Hepatocyte (in vitro differentiated cells): ENCODE measurements at regions not wholly inside any gene's neighbourhood (a gene's known extent, or its start where the extent isn't known, plus 50 kb on each side); places are given as distances from the start of the nearest gene placed in this dataset.

Experiments
- DNase-seq: peaks from one replicate; pipeline ENCODE4 v3.0.0-alpha.2; 2016; ENCODE audit warnings: low spot score
- H2AFZ ChIP-seq: fragments of 200-600 bp; sonication (generic); 2 replicates; pipeline ENCODE4 v1.6.0; 2016; ENCODE audit warnings: antibody characterized with exemption, mild to moderate bottlenecking
- H3K27ac ChIP-seq: fragments of 200-600 bp; sonication (generic); 2 replicates; pipeline ENCODE4 v1.5.1; 2016; ENCODE audit warnings: mild to moderate bottlenecking
- H3K27me3 ChIP-seq: fragments of 200-600 bp; sonication (generic); 2 replicates; pipeline ENCODE4 v1.6.1; 2016
- H3K36me3 ChIP-seq: fragments of 200-600 bp; sonication (generic); replicated peaks from 2 replicates; pipeline ENCODE4 v1.5.1; 2016; ENCODE audit warnings: low read depth; ENCODE audit not compliant: insufficient read depth
- H3K4me1 ChIP-seq: fragments of 200-600 bp; sonication (generic); 2 replicates; pipeline ENCODE4 v1.5.1; 2016; ENCODE audit warnings: mild to moderate bottlenecking, moderate library complexity; ENCODE audit not compliant: insufficient read depth
- H3K4me2 ChIP-seq: fragments of 200-600 bp; sonication (generic); 2 replicates; pipeline ENCODE4 v1.6.0; 2016
- H3K4me3 ChIP-seq: fragments of 200-600 bp; sonication (generic); 2 replicates; pipeline ENCODE4 v1.5.1; 2016; ENCODE audit warnings: mild to moderate bottlenecking
- H3K79me2 ChIP-seq: fragments of 200-600 bp; sonication (generic); 2 replicates; pipeline ENCODE4 v1.6.0; 2017; ENCODE audit warnings: mild to moderate bottlenecking
- H3K9me2 ChIP-seq: fragments of 200-600 bp; sonication (generic); replicated peaks from 2 replicates; pipeline ENCODE4 v1.6.0; 2017; ENCODE audit warnings: mild to moderate bottlenecking; ENCODE audit not compliant: insufficient read depth
- H3K9me3 ChIP-seq: fragments of 200-600 bp; sonication (generic); 2 replicates; pipeline ENCODE4 v1.5.1; 2016; ENCODE audit warnings: low read depth, mild to moderate bottlenecking
- H4K20me1 ChIP-seq: fragments of 200-600 bp; sonication (generic); 2 replicates; pipeline ENCODE4 v1.6.0; 2016; ENCODE audit warnings: mild to moderate bottlenecking; ENCODE audit not compliant: insufficient read depth, poor library complexity, severe bottlenecking
- CTCF ChIP-seq: fragments of 200-600 bp; sonication (generic); IDR thresholded peaks from 2 replicates; pipeline ENCODE4 v1.5.1; 2016; ENCODE audit warnings: antibody characterized with exemption, mild to moderate bottlenecking; ENCODE audit not compliant: poor library complexity
- EZH2 ChIP-seq: fragments of 200-600 bp; sonication (generic); IDR thresholded peaks from 2 replicates; pipeline ENCODE4 v1.6.1; 2016; ENCODE audit warnings: antibody characterized with exemption, mild to moderate bottlenecking, borderline replicate concordance
- EZH2phosphoT487 ChIP-seq: fragments of 200-600 bp; sonication (generic); IDR thresholded peaks from one replicate; pipeline ENCODE4 v1.6.1; 2018; ENCODE audit warnings: antibody characterized with exemption, mild to moderate bottlenecking, low read depth, moderate library complexity; ENCODE audit not compliant: unreplicated experiment, severe bottlenecking
- WGBS: methylation state at CpG from one replicate; pipeline ENCODE4 v1.1.6; 2016; ENCODE audit warnings: low lambda C conversion rate; ENCODE audit errors: missing lambda C conversion rate; 5-methylcytosine and 5-hydroxymethylcytosine counted together

GRCh38 chr6:144621332-144621731, 336.2 kb downstream of the UTRN start:
- no peak for DNase-seq
- no peak overlapping the region for H3K4me3 ChIP-seq
- WGBS: 82% methylated on average over 4 of the region's 4 CpGs

GRCh38 chr6:144624246-144624645, 339.1 kb downstream of the UTRN start:
- H3K4me3 ChIP-seq: no peak overlapping the region
- 80% methylated on average over 5 of the region's 5 CpGs for WGBS

More at GRCh38 chr6:144621332-144621731, 336.2 kb downstream of the UTRN start:
- H3K9me3 ChIP-seq: no peaks in the 10 kb centered on the region
- H3K27ac ChIP-seq: no peak overlapping the region
- no peaks in the 10 kb centered on the region for H3K4me1 ChIP-seq
- H3K27me3 ChIP-seq: no peaks in the 10 kb centered on the region
- H3K4me2 ChIP-seq: no peak overlapping the region
- H4K20me1 ChIP-seq: no peaks in the 10 kb centered on the region
- no peak overlapping the region for H2AFZ ChIP-seq
- TF ChIP-seq EZH2: no peak
- TF ChIP-seq CTCF: no peak
- no peak for TF ChIP-seq EZH2phosphoT487
- no peaks in the 10 kb centered on the region for H3K79me2 ChIP-seq
- no peaks in the 10 kb centered on the region for H3K36me3 ChIP-seq
- H3K9me2 ChIP-seq: no peaks in the 10 kb centered on the region

GRCh38 chr6:144624716-144625115, 339.6 kb downstream of the UTRN start:
- Histone ChIP-seq H3K4me1 (no peaks in the 10 kb centered on the region), H3K4me2 (no peak overlapping the region), H3K27me3 (no peaks in the 10 kb centered on the region), H3K9me3 (no peaks in the 10 kb centered on the region), H3K79me2 (no peaks in the 10 kb centered on the region), H2AFZ (no peak overlapping the region), H3K9me2 (no peaks in the 10 kb centered on the region), H3K36me3 (no peaks in the 10 kb centered on the region), H3K27ac (no peak overlapping the region), H4K20me1 (no peaks in the 10 kb centered on the region), H3K4me3 (no peak overlapping the region)
- no peak for DNase-seq
- 67% methylated on average over 4 of the region's 4 CpGs for WGBS
- TF ChIP-seq EZH2phosphoT487: no peak

More at GRCh38 chr6:144624246-144624645, 339.1 kb downstream of the UTRN start:
- Histone ChIP-seq H3K27ac (no peak overlapping the region), H3K9me2 (no peaks in the 10 kb centered on the region), H2AFZ (no peak overlapping the region), H3K27me3 (no peaks in the 10 kb centered on the region), H3K9me3 (no peaks in the 10 kb centered on the region), H3K4me2 (no peak overlapping the region), H3K36me3 (no peaks in the 10 kb centered on the region), H3K4me1 (no peaks in the 10 kb centered on the region), H4K20me1 (no peaks in the 10 kb centered on the region), H3K79me2 (no peaks in the 10 kb centered on the region)
- TF ChIP-seq CTCF (no peak), EZH2 (no peak), EZH2phosphoT487 (no peak)
- no peak for DNase-seq

- no peak for DNase-seq
- Histone ChIP-seq H3K36me3 (no peaks in the 10 kb centered on the region), H3K9me2 (no peaks in the 10 kb centered on the region), H3K9me3 (no peaks in the 10 kb centered on the region), H3K79me2 (peaks cover 3% of the 10 kb centered on the region), H3K4me2 (no peak overlapping the region), H2AFZ (no peak overlapping the region), H4K20me1 (no peaks in the 10 kb centered on the region), H3K4me3 (no peak overlapping the region), H3K27me3 (no peaks in the 10 kb centered on the region), H3K4me1 (no peaks in the 10 kb centered on the region), H3K27ac (no peak overlapping the region)
- WGBS: 97% methylated on average over 1 of the region's 1 CpG
- TF ChIP-seq CTCF (no peak), EZH2 (no peak), EZH2phosphoT487 (no peak)
Measured at GRCh38 chr6:144630857-144631256, 345.7 kb downstream of the UTRN start.
